MCF 10A (cell line): ENCODE measurements at regions not wholly inside any gene's neighbourhood (a gene's known extent, or its start where the extent isn't known, plus 50 kb on each side); places are given as distances from the start of the nearest gene placed in this dataset.

Experiments
- BruUV-seq: library from RNA; stranded (reverse); fragments of 400-500 nt; replicated peaks from 2 replicates; lab custom pipeline; 2021; lab: Mats Ljungman, UMichigan
- CTCF ChIA-PET: fragments of 300-600 bp; sonication (Branson Sonifier 250); formaldehyde crosslinking; extraction: SDS; loops from one replicate; lab custom pipeline; 2021; ENCODE audit warnings: antibody characterized with exemption, inconsistent platforms; lab: Yijun Ruan, JAX
- POLR2A ChIA-PET: fragments of 300-600, 350-650 bp; sonication (Branson Sonifier 250); formaldehyde crosslinking; extraction: SDS; loops from one replicate; lab custom pipeline; 2020; ENCODE audit warnings: antibody characterized with exemption, inconsistent platforms; lab: Yijun Ruan, JAX
- DNase-seq: peaks from one replicate; pipeline ENCODE4 v3.0.0-alpha.2; 2018; ENCODE audit not compliant: unreplicated experiment
- H3K27ac Mint-ChIP-seq: one replicate; pipeline ENCODE4 v1.8.0; 2022; ENCODE audit warnings: mild to moderate bottlenecking, low read depth, mixed read lengths; ENCODE audit not compliant: unreplicated experiment
- H3K27me3 Mint-ChIP-seq: one replicate; pipeline ENCODE4 v1.8.0; 2022; ENCODE audit warnings: mixed read lengths; ENCODE audit not compliant: insufficient read depth, unreplicated experiment
- H3K36me3 Mint-ChIP-seq: one replicate; pipeline ENCODE4 v1.8.0; 2022; ENCODE audit warnings: mild to moderate bottlenecking, moderate library complexity, mixed read lengths; ENCODE audit not compliant: insufficient read depth, unreplicated experiment
- H3K4me1 Mint-ChIP-seq: one replicate; pipeline ENCODE4 v1.8.0; 2022; ENCODE audit warnings: mixed read lengths; ENCODE audit not compliant: insufficient read depth, unreplicated experiment
- H3K4me3 Mint-ChIP-seq: one replicate; pipeline ENCODE4 v1.8.0; 2022; ENCODE audit warnings: mild to moderate bottlenecking, moderate library complexity, mixed read lengths; ENCODE audit not compliant: unreplicated experiment
- H3K9me3 Mint-ChIP-seq: one replicate; pipeline ENCODE4 v1.8.0; 2022; ENCODE audit warnings: mixed read lengths; ENCODE audit not compliant: unreplicated experiment
- intact Hi-C: fragments of 100-400 bp; cut with micrococcal nuclease; formaldehyde crosslinking; loops from 2 replicates; pipeline ENCODE4 v1.14.1; 2022
- TF ChIP-seq, protein P1 (sequence below): fragments of 200-600 bp; IDR thresholded peaks from one replicate; pipeline ENCODE4 v1.8.0; 2022; ENCODE audit warnings: antibody characterized with exemption, mild to moderate bottlenecking; ENCODE audit not compliant: unreplicated experiment

DNA sequence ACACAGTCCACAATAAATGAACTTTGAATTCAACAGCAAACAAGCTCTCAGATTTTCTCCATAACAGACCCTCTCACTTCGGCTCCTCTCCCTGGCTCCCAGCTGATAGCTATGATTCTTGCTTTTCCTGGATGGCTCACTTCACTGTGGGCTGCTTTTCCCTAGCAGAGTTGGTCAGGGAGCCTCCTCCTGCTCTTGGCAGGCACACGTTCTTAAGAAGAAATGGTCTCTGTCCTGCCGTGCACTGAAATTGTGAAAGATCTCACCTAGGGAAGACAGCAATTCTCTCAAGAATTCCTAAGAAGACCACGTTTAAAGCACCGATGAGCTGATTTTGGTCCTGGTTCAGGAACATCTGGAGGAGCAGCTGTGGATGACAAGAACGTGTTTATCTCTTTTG is 148.5 kb upstream of the KCNK2 start:
- no peaks in the 10 kb centered on the region for H3K27me3 Mint-ChIP-seq
- H3K9me3 Mint-ChIP-seq = no peaks in the 10 kb centered on the region
- no TSS peak for BruUV-seq
- no peak overlapping the region for H3K27ac Mint-ChIP-seq
- POLR2A ChIA-PET = interaction anchor here (0.6 to 5.0 kb wide), 5 partner anchors 11 to 28 kb away, joined by 4 to 23 read pairs (median 5); no protein-coding TSS in a partner anchor
- intact Hi-C loops = no loop called here
- no peak for DNase-seq
- TF ChIP-seq, protein P1, sequence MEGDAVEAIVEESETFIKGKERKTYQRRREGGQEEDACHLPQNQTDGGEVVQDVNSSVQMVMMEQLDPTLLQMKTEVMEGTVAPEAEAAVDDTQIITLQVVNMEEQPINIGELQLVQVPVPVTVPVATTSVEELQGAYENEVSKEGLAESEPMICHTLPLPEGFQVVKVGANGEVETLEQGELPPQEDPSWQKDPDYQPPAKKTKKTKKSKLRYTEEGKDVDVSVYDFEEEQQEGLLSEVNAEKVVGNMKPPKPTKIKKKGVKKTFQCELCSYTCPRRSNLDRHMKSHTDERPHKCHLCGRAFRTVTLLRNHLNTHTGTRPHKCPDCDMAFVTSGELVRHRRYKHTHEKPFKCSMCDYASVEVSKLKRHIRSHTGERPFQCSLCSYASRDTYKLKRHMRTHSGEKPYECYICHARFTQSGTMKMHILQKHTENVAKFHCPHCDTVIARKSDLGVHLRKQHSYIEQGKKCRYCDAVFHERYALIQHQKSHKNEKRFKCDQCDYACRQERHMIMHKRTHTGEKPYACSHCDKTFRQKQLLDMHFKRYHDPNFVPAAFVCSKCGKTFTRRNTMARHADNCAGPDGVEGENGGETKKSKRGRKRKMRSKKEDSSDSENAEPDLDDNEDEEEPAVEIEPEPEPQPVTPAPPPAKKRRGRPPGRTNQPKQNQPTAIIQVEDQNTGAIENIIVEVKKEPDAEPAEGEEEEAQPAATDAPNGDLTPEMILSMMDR = no peak
- CTCF ChIA-PET = interaction anchor here (0.5 to 2.8 kb wide), 4 partner anchors 13 to 177 kb away, joined by 3 to 8 read pairs (median 4); no protein-coding TSS in a partner anchor
- H3K36me3 Mint-ChIP-seq = no peaks in the 10 kb centered on the region
- H3K4me3 Mint-ChIP-seq = no peak overlapping the region
- H3K4me1 Mint-ChIP-seq = no peaks in the 10 kb centered on the region

DNA sequence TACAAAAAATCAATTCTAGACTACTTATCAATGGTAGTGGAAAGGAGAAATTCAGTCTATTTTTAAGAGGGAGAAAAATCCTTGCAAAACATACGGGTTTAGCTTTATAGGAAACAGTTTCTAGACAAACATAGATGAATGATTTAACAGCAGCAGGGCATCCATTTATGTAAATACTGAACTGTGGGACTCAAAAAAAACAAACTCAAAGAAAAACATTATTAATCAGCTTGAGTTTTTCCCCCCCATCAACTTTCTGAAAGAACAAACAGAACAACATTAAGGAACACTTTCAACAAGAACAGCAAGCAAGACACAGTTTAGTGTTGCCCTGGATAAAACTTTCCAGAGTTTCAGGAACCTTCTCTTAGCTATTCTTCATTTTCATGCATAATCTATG is 147.3 kb upstream of the KCNK2 start:
- TF ChIP-seq, protein P1 = no peak
- Mint-ChIP-seq H3K4me1 (no peaks in the 10 kb centered on the region), H3K9me3 (no peaks in the 10 kb centered on the region), H3K36me3 (no peaks in the 10 kb centered on the region), H3K27me3 (no peaks in the 10 kb centered on the region), H3K27ac (no peak overlapping the region), H3K4me3 (no peak overlapping the region)
- intact Hi-C loops = no loop called here
- no TSS peak for BruUV-seq
- CTCF ChIA-PET = interaction anchor here (0.6 to 1.2 kb wide), 4 partner anchors 11 to 122 kb away, joined by 3 read pairs; no protein-coding TSS in a partner anchor
- POLR2A ChIA-PET = interaction anchor here (0.6 to 5.0 kb wide), 3 partner anchors 22 to 150 kb away, joined by 3 to 23 read pairs (median 4); no protein-coding TSS in a partner anchor
- no peak for DNase-seq

DNA sequence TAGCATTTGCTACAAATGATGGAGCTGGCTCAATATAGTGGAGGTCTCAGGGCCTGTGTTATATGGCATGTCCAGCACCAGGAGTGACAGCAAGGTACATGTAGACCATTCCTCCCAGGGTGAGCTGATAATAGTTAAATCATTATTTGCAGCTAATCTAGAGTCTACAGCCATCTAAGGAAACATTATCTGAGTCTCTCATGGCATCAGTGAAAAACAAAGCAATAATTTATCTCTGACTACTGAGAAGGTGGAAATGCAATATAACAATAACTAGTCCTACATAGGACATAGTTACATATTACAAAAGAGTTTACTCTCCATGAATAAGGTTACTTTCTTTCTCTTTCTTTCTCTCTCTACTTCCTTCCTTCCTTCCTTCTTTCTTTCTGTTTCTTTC is 143.4 kb upstream of the KCNK2 start:
- H3K4me1 Mint-ChIP-seq = no peaks in the 10 kb centered on the region
- TF ChIP-seq, protein P1 = no peak
- no peak for DNase-seq
- no peaks in the 10 kb centered on the region for H3K9me3 Mint-ChIP-seq
- ChIA-PET CTCF (interaction anchor here (0.6 to 2.2 kb wide), 2 partner anchors 11 to 35 kb away, joined by 3 to 10 read pairs; no protein-coding TSS in a partner anchor), POLR2A (interaction anchor here (1.4 kb wide), 1 partner anchor 84 kb away, joined by 3 read pairs; no protein-coding TSS in a partner anchor)
- no peak overlapping the region for H3K27ac Mint-ChIP-seq
- no peak overlapping the region for H3K4me3 Mint-ChIP-seq
- no peaks in the 10 kb centered on the region for H3K27me3 Mint-ChIP-seq
- no peaks in the 10 kb centered on the region for H3K36me3 Mint-ChIP-seq
- intact Hi-C loops = no loop called here
- no TSS peak for BruUV-seq

DNA sequence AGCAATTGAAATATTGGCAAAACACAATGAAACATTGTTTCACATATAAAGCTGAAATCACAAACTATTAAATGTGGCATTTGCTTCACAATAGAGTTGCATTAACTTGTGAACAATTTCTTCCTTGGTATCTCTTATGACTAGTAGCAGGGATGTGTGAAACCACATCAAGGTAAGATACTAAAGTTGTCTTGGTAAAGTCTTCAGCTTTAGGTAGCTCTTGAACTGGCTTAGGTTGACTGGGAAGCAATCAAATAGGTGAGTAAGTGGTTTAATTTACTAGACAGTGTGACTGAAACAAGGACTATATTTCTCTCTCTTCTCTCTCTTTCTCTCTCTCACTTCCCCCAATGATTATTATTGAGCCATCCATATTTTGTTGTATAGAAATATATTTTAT is 141.5 kb upstream of the KCNK2 start:
- no peak for DNase-seq
- Mint-ChIP-seq H3K27ac (no peak overlapping the region), H3K9me3 (no peaks in the 10 kb centered on the region), H3K27me3 (no peaks in the 10 kb centered on the region), H3K4me3 (no peak overlapping the region), H3K36me3 (no peaks in the 10 kb centered on the region), H3K4me1 (no peaks in the 10 kb centered on the region)
- ChIA-PET CTCF (interaction anchor here (0.7 to 1.0 kb wide), 2 partner anchors 50 to 241 kb away, joined by 3 to 4 read pairs; no protein-coding TSS in a partner anchor), POLR2A (no interaction called here)
- intact Hi-C loops = no loop called here
- no TSS peak for BruUV-seq
- TF ChIP-seq, protein P1 = no peak
